ENCODE measurements at regions not wholly inside any gene's neighbourhood (a gene's known extent, or its start where the extent isn't known, plus 50 kb on each side); places are given as distances from the start of the nearest gene placed in this dataset.

GRCh38 chrX:39731735-39732134 lies 366.0 kb downstream of the BCOR start:
- Mint-ChIP-seq H3K4me3 (no peak overlapping the region), H3K27me3 (ENCODE audit: insufficient read depth) (peaks cover 14% of the 10 kb centered on the region), H3K27ac (no peak overlapping the region), H3K9me3 (peaks cover 20% of the 10 kb centered on the region), H3K36me3 (ENCODE audit: low read depth) (peaks cover 4% of the 10 kb centered on the region), H3K4me1 (peaks cover 28% of the 10 kb centered on the region)
- H3K27ac ChIP-seq (ENCODE audit: low read depth, low read length): no peak overlapping the region
- no peaks in the 10 kb centered on the region for H3K4me1 ChIP-seq (ENCODE audit: control insufficient read depth, insufficient read depth, low read length)
- H3K4me3 ChIP-seq (ENCODE audit: low read length): no peak overlapping the region
- H3K27me3 ChIP-seq (ENCODE audit: control insufficient read depth, insufficient read depth, low read length, poor library complexity, severe bottlenecking): no peaks in the 10 kb centered on the region
- peaks cover 5% of the 10 kb centered on the region for H3K9me3 ChIP-seq (ENCODE audit: control insufficient read depth, low read length)
- no peak for DNase-seq
- TF ChIP-seq, protein P1, sequence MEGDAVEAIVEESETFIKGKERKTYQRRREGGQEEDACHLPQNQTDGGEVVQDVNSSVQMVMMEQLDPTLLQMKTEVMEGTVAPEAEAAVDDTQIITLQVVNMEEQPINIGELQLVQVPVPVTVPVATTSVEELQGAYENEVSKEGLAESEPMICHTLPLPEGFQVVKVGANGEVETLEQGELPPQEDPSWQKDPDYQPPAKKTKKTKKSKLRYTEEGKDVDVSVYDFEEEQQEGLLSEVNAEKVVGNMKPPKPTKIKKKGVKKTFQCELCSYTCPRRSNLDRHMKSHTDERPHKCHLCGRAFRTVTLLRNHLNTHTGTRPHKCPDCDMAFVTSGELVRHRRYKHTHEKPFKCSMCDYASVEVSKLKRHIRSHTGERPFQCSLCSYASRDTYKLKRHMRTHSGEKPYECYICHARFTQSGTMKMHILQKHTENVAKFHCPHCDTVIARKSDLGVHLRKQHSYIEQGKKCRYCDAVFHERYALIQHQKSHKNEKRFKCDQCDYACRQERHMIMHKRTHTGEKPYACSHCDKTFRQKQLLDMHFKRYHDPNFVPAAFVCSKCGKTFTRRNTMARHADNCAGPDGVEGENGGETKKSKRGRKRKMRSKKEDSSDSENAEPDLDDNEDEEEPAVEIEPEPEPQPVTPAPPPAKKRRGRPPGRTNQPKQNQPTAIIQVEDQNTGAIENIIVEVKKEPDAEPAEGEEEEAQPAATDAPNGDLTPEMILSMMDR (conservative IDR thresholded peaks at IDR 0.05): no peak
- no peaks in the 10 kb centered on the region for H3K36me3 ChIP-seq (ENCODE audit: control insufficient read depth, insufficient read depth, low read length)
- 92% methylated on average over 4 of the region's 4 CpGs; no CpG with 5 or more reads in 1 of the 2 experiments for WGBS, 2 experiments (ENCODE audit: insufficient coverage in 1 of 2, insufficient read length in 1 of 2)
- no peak overlapping the region for H3K9ac ChIP-seq (ENCODE audit: extremely low read depth, low read length, poor library complexity, severe bottlenecking)

DNA sequence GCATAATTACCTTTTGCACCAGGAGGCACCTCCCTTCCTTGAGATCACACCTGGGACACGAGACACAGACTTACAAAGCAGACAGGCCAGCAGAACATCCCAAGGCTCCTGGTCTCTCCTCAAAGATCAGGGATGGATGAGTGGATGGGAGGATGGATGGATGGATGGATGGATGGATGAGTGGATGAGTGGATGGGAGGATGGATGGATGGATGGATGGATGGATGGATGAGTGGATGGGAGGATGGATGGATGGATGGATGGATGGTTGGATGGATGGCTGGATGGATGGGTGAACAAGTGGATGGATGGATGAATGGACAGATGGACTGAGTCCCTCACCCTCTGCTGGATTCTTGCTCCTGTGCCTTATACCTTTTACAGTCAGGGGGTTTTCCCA lies 364.0 kb downstream of the BCOR start:
- peaks cover 28% of the 10 kb centered on the region for H3K4me1 Mint-ChIP-seq
- no peak overlapping the region for H3K4me3 ChIP-seq (ENCODE audit: low read length)
- H3K27me3 Mint-ChIP-seq (ENCODE audit: insufficient read depth): peaks cover 6% of the 10 kb centered on the region
- no peak for DNase-seq
- H3K9me3 ChIP-seq (ENCODE audit: control insufficient read depth, low read length): peaks cover 2% of the 10 kb centered on the region
- H3K27me3 ChIP-seq (ENCODE audit: control insufficient read depth, insufficient read depth, low read length, poor library complexity, severe bottlenecking): no peaks in the 10 kb centered on the region
- H3K4me1 ChIP-seq (ENCODE audit: control insufficient read depth, insufficient read depth, low read length): no peaks in the 10 kb centered on the region
- peaks cover 11% of the 10 kb centered on the region for H3K9me3 Mint-ChIP-seq
- H3K36me3 Mint-ChIP-seq (ENCODE audit: low read depth): no peaks in the 10 kb centered on the region
- 88% methylated on average over 1 of the region's 1 CpG; no CpG with 5 or more reads in 1 of the 2 experiments for WGBS, 2 experiments (ENCODE audit: insufficient coverage in 1 of 2, insufficient read length in 1 of 2)
- no peak overlapping the region for H3K27ac ChIP-seq (ENCODE audit: low read depth, low read length)
- TF ChIP-seq, protein P1 (conservative IDR thresholded peaks at IDR 0.05): no peak
- no peak overlapping the region for H3K4me3 Mint-ChIP-seq
- no peaks in the 10 kb centered on the region for H3K36me3 ChIP-seq (ENCODE audit: control insufficient read depth, insufficient read depth, low read length)
- H3K27ac Mint-ChIP-seq: no peak overlapping the region
- no peak overlapping the region for H3K9ac ChIP-seq (ENCODE audit: extremely low read depth, low read length, poor library complexity, severe bottlenecking)

DNA sequence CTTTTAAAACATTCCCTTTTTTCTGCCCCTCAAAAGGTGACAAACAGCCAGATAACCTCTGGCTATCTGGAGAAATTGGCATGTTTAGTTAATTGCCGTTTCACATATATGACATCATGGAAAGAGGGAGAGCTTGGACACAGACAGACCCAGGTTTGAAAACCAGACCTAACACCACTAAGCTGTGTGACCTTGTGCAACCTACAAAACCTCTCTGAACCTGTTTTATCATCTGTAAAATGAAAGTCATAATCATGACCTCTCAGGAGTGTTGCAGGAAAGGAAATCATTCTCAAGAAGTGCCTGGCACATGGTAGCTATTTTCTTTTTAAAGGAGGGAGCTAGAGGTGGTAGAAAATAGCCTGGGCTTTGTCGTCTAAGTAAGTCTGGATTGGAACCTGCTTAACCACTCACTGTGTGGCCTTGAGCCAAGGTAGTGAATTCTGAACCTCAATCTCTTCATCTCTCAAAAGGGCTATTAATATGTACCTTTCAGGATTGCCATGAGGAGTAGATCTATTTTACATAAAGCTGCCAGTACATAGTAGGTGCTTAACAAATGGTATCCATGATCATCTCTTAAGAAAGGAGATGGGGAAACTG lies 363.5 kb downstream of the BCOR start:
- Histone ChIP-seq H3K36me3 (ENCODE audit: control insufficient read depth, insufficient read depth, low read length) (no peaks in the 10 kb centered on the region), H3K9ac (ENCODE audit: extremely low read depth, low read length, poor library complexity, severe bottlenecking) (no peak overlapping the region), H3K27ac (ENCODE audit: low read depth, low read length) (no peak overlapping the region), H3K4me1 (ENCODE audit: control insufficient read depth, insufficient read depth, low read length) (no peaks in the 10 kb centered on the region), H3K27me3 (ENCODE audit: control insufficient read depth, insufficient read depth, low read length, poor library complexity, severe bottlenecking) (no peaks in the 10 kb centered on the region), H3K9me3 (ENCODE audit: control insufficient read depth, low read length) (no peaks in the 10 kb centered on the region), H3K4me3 (ENCODE audit: low read length) (no peak overlapping the region)
- no peak for DNase-seq
- H3K4me3 Mint-ChIP-seq: no peak overlapping the region
- 100% methylated on average over 2 of the region's 2 CpGs; no CpG with 5 or more reads in 1 of the 2 experiments for WGBS, 2 experiments (ENCODE audit: insufficient coverage in 1 of 2, insufficient read length in 1 of 2)
- H3K9me3 Mint-ChIP-seq: peaks cover 8% of the 10 kb centered on the region
- H3K27me3 Mint-ChIP-seq (ENCODE audit: insufficient read depth): peaks cover 4% of the 10 kb centered on the region
- H3K4me1 Mint-ChIP-seq: peaks cover 28% of the 10 kb centered on the region
- no peak overlapping the region for H3K27ac Mint-ChIP-seq
- TF ChIP-seq, protein P1 (conservative IDR thresholded peaks at IDR 0.05): no peak
- H3K36me3 Mint-ChIP-seq (ENCODE audit: low read depth): no peaks in the 10 kb centered on the region

Data from endodermal cell (in vitro differentiated cells).